ENCODE measurements at regions not wholly inside any gene's neighbourhood (a gene's known extent, or its start where the extent isn't known, plus 50 kb on each side); places are given as distances from the start of the nearest gene placed in this dataset.
A peak's percentile ranks its signal among the peaks of the same experiment; 100 is the strongest.

GRCh38 chr6:102411796-102412195 is 1018.3 kb downstream of the GRIK2 start (continued):
- TF ChIP-seq E2F5 (CRISPR knock-in tag; IDR thresholded peaks at IDR 0.05), result no peak

- peaks cover 10% of the 10 kb centered on the region for H3K4me1 Mint-ChIP-seq
- no peak overlapping the region for H3K27ac Mint-ChIP-seq
- POLR2A ChIA-PET, result no interaction called here
- TF ChIP-seq ATF1 (CRISPR knock-in tag; IDR thresholded peaks at IDR 0.05), result no peak
- TF ChIP-seq USF1 (CRISPR knock-in tag; IDR thresholded peaks at IDR 0.05), result no peak
- peak; percentile 86; the same call in 1 of the 2 replicates for TF ChIP-seq ZNF512 (CRISPR knock-in tag; IDR thresholded peaks at IDR 0.05; ENCODE audit: borderline replicate concordance)
- no peak for TF ChIP-seq USF2 (CRISPR knock-in tag; IDR thresholded peaks at IDR 0.05)
- H3K9me3 Mint-ChIP-seq, result peaks cover 5% of the 10 kb centered on the region
- CTCF ChIA-PET, result no interaction called here
- H3K27me3 Mint-ChIP-seq (ENCODE audit: low read depth), result no peaks in the 10 kb centered on the region
- peaks cover 3% of the 10 kb centered on the region for H3K36me3 Mint-ChIP-seq
- H3K4me3 Mint-ChIP-seq, result no peak overlapping the region
- DNase-seq (ENCODE audit: low spot score) (no peak), ATAC-seq (no peak)
These were observed 1014.6 kb downstream of the GRIK2 start for GRCh38 chr6:102407886-102408741.

GRCh38 chr6:102405860-102406259 is 1012.4 kb downstream of the GRIK2 start:
- no peaks in the 10 kb centered on the region for H3K27me3 Mint-ChIP-seq (ENCODE audit: low read depth)
- TF ChIP-seq AFF4 (CRISPR knock-in tag; IDR thresholded peaks at IDR 0.05; ENCODE audit: borderline replicate concordance) (no peak), NR3C1 (CRISPR knock-in tag; conservative IDR thresholded peaks at IDR 0.05; ENCODE audit: low read depth) (no peak), CTCF (IDR thresholded peaks at IDR 0.05) (no peak), KAT7 (CRISPR knock-in tag; IDR thresholded peaks at IDR 0.05; ENCODE audit: borderline replicate concordance) (no peak)
- CTCF ChIA-PET, result no interaction called here
- H3K4me3 Mint-ChIP-seq, result no peak overlapping the region
- H3K36me3 Mint-ChIP-seq, result peaks cover 3% of the 10 kb centered on the region
- H3K4me1 Mint-ChIP-seq, result peaks cover 10% of the 10 kb centered on the region
- POLR2A ChIA-PET, result interaction anchor here (0.7 kb wide), 1 partner anchor 426 kb away, joined by 3 read pairs; no protein-coding TSS in a partner anchor
- no peak for DNase-seq (ENCODE audit: low spot score)
- H3K27ac Mint-ChIP-seq, result no peak overlapping the region
- ATAC-seq, result no peak
- H3K9me3 Mint-ChIP-seq, result peaks cover 5% of the 10 kb centered on the region

Measured in WTC11 (cell line).